Mononuclear cell (primary cell): ENCODE measurements at regions not wholly inside any gene's neighbourhood (a gene's known extent, or its start where the extent isn't known, plus 50 kb on each side); places are given as distances from the start of the nearest gene placed in this dataset.

Source experiments
- H3K27me3 ChIP-seq: 2 replicates; pipeline ENCODE4 v1.6.0; 2011; ENCODE audit warnings: low read length, control low read depth; ENCODE audit not compliant: insufficient read depth
- H3K4me1 ChIP-seq: 2 replicates; pipeline ENCODE4 v1.5.1; 2011; ENCODE audit warnings: mild to moderate bottlenecking, low read length, control low read depth; ENCODE audit not compliant: insufficient read depth
- H3K4me3 ChIP-seq: 2 replicates; pipeline ENCODE4 v1.5.1; 2011; ENCODE audit warnings: mild to moderate bottlenecking, low read length, moderate library complexity
- H3K9me3 ChIP-seq: 2 replicates; pipeline ENCODE4 v1.5.1; 2011; ENCODE audit warnings: low read depth, mild to moderate bottlenecking, control low read depth, low read length

- Histone ChIP-seq H3K4me3 (no peak overlapping the region), H3K9me3 (no peaks in the 10 kb centered on the region), H3K4me1 (no peaks in the 10 kb centered on the region), H3K27me3 (no peaks in the 10 kb centered on the region)
Observed at GRCh38 chrX:131779306-131779705, 235.4 kb downstream of the OR13H1 start.

DNA sequence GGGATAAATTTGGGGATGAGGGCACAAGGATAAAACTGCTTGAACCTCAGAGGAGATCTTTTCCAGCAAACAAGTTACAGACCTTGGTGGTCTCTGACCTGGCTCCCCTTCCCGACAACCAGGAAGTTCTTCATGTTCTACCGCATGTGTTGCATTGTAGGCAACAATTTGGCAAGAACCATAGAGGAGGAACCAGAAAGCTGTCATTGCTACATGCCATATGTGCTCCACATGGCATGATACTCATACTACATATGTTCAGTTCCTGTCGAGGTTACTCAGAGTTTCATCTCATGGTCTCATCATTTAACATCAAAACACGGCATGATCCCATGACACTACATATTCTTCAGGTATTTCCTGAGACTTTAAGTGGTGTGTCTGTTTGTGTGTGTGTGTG, 235.9 kb downstream of the OR13H1 start:
- Histone ChIP-seq H3K9me3 (no peaks in the 10 kb centered on the region), H3K27me3 (no peaks in the 10 kb centered on the region), H3K4me3 (no peak overlapping the region), H3K4me1 (no peaks in the 10 kb centered on the region)

- no peaks in the 10 kb centered on the region for H3K9me3 ChIP-seq
- no peaks in the 10 kb centered on the region for H3K4me1 ChIP-seq
Observed at GRCh38 chrX:131782646-131783045, 238.8 kb downstream of the OR13H1 start.

GRCh38 chrX:131783555-131784308, 239.4 kb upstream of the STK26 start:
- no peaks in the 10 kb centered on the region for H3K27me3 ChIP-seq
- no peaks in the 10 kb centered on the region for H3K4me1 ChIP-seq
- no peak overlapping the region for H3K4me3 ChIP-seq
- H3K9me3 ChIP-seq: no peaks in the 10 kb centered on the region

More at GRCh38 chrX:131782646-131783045, 238.8 kb downstream of the OR13H1 start:
- Histone ChIP-seq H3K4me3 (no peak overlapping the region), H3K27me3 (no peaks in the 10 kb centered on the region)

DNA sequence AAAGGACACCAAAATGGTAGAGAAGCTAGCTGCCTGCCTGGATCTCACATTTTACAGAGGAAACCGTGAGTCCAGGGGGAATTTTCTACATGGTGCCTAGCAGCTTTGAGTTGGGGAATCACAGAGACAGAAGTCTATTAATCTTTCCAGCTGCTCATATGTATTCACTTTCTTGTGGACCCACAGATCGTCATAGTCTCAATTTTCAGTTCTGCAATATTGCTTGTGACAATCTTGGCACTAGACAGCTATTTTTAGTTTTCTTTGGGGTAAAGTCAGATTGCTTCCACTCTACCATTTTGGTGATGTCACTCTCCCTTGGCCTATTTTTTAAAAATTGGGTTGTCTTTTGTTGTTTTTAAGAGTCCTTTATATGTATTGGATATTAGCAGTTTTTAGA, 233.4 kb upstream of the STK26 start:
- Histone ChIP-seq H3K9me3 (no peaks in the 10 kb centered on the region), H3K4me1 (no peaks in the 10 kb centered on the region), H3K27me3 (no peaks in the 10 kb centered on the region), H3K4me3 (no peak overlapping the region)

DNA sequence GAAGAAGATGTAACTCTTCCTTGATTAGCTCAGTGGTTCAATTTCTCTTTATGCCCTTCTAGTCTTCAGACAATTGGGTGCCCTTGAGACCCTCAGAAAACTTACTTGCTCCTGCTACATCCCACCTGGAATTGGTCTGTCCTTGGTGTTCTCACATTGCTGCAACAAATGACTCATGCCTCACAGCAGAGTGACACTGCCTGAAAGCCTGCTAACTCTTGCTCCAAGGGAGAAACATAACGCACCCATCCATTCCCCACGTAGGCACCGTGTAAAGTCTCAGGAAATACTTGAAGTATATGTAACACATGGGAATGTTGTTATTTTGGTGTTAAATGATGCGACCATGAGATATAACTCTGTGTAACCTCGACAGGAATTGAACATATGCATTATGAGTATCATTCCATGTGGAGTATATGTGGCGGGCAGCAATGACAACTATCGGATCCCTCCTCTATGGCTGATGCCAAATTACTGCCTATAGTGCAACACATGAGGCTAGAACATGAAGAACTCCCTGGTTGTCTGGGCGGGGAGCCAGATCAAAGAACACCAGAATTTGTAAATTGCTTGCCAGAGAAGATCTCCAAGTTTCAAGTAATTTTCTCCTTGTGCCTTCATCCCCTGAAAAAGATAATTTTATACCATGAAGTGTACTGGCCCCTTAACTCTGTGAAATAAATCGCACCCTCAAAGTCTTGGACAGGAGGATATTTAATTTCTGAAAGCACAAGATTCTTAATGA, 231.3 kb upstream of the STK26 start:
- Histone ChIP-seq H3K4me1 (no peaks in the 10 kb centered on the region), H3K9me3 (no peaks in the 10 kb centered on the region), H3K27me3 (no peaks in the 10 kb centered on the region), H3K4me3 (no peak overlapping the region)

GRCh38 chrX:131792356-131792749, 230.7 kb upstream of the STK26 start:
- Histone ChIP-seq H3K4me1 (no peaks in the 10 kb centered on the region), H3K27me3 (no peaks in the 10 kb centered on the region), H3K9me3 (no peaks in the 10 kb centered on the region), H3K4me3 (no peak overlapping the region)

DNA sequence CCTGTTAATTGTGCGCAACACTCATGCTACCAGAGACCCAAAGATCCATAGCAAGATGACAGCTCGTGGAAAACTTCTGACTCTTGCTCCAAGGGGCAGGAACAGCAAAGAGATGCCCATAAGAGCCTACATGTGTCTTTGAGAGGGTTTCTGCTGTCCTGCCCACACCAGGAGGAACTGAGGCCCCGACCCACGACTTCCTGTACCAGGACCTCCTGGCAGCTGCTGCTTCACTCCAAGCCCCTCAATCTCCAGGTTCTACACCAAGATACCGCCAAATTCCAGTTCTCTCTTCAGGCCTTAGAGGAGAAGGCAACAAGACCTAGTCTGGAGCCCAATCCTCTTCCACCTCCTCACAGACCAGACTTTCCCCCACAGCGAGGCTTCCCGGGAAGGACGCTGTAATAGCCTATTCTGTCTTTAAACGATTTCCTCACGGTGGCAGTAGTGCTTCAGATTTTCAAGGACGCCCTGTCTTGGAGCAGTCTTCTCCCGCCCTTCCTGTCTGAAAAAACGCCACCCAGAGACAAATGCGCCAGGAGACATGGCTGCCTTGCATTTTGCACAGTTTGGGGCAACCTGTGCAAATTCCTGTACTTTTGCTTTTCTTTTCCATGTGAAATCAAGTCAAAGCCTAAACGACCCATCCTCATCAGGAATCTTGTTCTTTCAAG, 230.2 kb upstream of the STK26 start:
- no peak overlapping the region for H3K4me3 ChIP-seq
- no peaks in the 10 kb centered on the region for H3K9me3 ChIP-seq
- no peaks in the 10 kb centered on the region for H3K4me1 ChIP-seq
- no peaks in the 10 kb centered on the region for H3K27me3 ChIP-seq

- no peak overlapping the region for H3K4me3 ChIP-seq
- H3K27me3 ChIP-seq: no peaks in the 10 kb centered on the region
- H3K4me1 ChIP-seq: no peaks in the 10 kb centered on the region
- H3K9me3 ChIP-seq: no peaks in the 10 kb centered on the region
Observed at GRCh38 chrX:131795442-131796229, 227.5 kb upstream of the STK26 start.

DNA sequence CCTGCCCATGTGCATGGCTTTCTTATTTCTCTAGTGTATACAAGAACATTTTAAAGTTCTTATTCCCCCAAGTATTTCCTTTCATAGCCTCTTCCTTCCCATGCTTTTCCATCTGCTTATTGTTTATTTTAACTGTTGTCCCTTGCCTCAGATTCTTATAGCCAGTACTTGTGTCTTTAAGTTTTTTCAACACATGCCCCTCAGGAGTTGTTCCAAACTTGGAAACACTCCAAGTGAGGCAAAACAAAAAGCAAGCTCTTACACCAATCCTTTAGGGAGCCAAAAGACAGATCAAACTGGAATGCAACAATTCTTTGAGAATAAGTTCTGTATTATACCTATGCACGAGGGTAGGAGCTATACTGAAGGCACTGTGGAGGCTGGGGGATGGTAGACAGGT, 222.0 kb upstream of the STK26 start:
- Histone ChIP-seq H3K9me3 (no peaks in the 10 kb centered on the region), H3K4me1 (no peaks in the 10 kb centered on the region), H3K27me3 (no peaks in the 10 kb centered on the region), H3K4me3 (no peak overlapping the region)

DNA sequence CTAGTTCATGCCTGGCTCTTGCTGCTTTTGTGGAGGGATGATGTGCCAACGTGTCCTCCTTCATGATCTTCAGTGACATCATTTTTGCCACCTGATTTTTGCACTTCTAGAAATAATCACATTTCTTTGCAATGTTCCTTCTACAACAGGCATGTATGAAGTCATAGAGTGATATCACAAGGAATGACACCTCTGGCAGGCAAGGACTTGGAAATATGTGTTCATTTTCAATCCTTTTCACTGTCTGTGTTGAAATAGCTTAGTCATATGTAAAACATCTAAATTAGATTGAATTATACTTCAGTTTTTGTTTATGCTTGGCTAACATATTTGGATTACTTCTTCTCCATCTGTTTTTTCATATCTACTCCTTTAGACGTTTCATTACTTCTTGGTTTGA, 221.2 kb upstream of the STK26 start:
- Histone ChIP-seq H3K9me3 (no peaks in the 10 kb centered on the region), H3K4me1 (no peaks in the 10 kb centered on the region), H3K27me3 (no peaks in the 10 kb centered on the region), H3K4me3 (no peak overlapping the region)

GRCh38 chrX:131802836-131803626, 220.1 kb upstream of the STK26 start:
- Histone ChIP-seq H3K27me3 (no peaks in the 10 kb centered on the region), H3K9me3 (no peaks in the 10 kb centered on the region), H3K4me1 (no peaks in the 10 kb centered on the region), H3K4me3 (no peak overlapping the region)

DNA sequence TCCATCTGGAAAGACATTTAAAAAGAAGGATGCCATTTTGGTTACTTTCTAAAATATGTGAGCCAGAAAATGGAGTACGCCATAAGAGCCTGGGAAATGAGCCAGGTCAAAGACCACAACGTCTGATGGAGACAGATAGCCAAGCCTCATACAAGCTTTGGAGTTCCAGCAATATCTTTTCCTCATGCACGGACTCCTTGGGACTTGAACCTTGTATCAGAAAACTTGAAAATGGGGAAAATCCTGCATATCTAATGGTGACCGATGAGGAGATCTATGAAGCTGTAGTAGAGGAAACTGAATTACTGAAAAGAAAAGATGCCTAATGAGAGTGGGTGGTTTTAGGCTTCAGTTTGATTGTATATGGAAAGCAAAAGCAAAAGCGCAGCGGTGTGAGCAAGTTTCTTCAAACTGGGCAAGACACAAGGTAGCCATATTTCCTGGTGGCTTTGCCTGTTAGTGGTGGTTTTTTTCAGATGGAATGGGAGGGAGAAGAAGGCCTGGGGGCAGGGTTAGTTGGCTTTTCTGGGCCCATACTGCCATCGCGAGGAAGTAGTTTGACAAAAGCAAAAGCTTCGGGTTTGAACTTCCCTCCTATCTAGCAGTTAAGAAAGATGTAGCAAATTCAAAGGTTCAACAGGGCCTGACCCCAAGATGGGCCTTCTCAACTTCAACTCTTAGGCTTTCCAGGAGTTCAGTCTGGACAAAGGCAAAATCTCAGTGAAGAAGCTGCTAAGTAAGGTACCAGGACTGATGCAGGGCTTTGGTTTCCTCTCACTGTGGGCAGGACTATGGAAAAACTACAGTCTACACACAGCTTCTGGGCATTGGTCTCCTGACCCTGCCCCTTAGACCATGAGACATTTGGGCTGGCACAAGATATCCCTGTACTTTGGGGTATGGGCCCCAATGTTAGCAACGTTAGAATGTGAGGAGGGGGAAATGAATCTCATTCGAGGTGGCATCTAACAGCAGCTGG, 210.0 kb upstream of the STK26 start:
- Histone ChIP-seq H3K9me3 (no peaks in the 10 kb centered on the region), H3K4me1 (peaks cover 17% of the 10 kb centered on the region), H3K4me3 (peak overlapping the region; percentile 48), H3K27me3 (no peaks in the 10 kb centered on the region)
